Right lobe of liver (tissue), 4 donors: ENCODE measurements at regions not wholly inside any gene's neighbourhood (a gene's known extent, or its start where the extent isn't known, plus 50 kb on each side); places are given as distances from the start of the nearest gene placed in this dataset.

Experiments used
- POLR2A ChIP-seq: fragments of 450-650 bp; IDR thresholded peaks from one replicate; pipeline ENCODE4 v1.6.1; 2017; ENCODE audit warnings: antibody characterized with exemption, mild to moderate bottlenecking
- TF ChIP-seq, protein P1 (sequence below), 4 donors: fragments of 200-600 bp in 3 of 4; fragments of 450-650 bp in 1 of 4; IDR thresholded peaks; one replicate each; pipeline versions ENCODE4 v1.5.1 to v1.8.0; 2016 to 2022; ENCODE audit warnings: antibody characterized with exemption in 4 of 4, mild to moderate bottlenecking in 2 of 4
- donor health status: DM: no; HTN: no; CAD: no.
- donor health status: DM: no; HTN: no; CAD: no.
- donor health status: DM: no; HTN: yes; CAD: no.

GRCh38 chr12:5200278-5201087 is 156.8 kb downstream of the KCNA5 start:
- TF ChIP-seq POLR2A = no peak
- TF ChIP-seq, protein P1, sequence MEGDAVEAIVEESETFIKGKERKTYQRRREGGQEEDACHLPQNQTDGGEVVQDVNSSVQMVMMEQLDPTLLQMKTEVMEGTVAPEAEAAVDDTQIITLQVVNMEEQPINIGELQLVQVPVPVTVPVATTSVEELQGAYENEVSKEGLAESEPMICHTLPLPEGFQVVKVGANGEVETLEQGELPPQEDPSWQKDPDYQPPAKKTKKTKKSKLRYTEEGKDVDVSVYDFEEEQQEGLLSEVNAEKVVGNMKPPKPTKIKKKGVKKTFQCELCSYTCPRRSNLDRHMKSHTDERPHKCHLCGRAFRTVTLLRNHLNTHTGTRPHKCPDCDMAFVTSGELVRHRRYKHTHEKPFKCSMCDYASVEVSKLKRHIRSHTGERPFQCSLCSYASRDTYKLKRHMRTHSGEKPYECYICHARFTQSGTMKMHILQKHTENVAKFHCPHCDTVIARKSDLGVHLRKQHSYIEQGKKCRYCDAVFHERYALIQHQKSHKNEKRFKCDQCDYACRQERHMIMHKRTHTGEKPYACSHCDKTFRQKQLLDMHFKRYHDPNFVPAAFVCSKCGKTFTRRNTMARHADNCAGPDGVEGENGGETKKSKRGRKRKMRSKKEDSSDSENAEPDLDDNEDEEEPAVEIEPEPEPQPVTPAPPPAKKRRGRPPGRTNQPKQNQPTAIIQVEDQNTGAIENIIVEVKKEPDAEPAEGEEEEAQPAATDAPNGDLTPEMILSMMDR (IDR thresholded peaks at IDR 0.05) = peak; percentile 15 to 60 (median 59)
